Upper lobe of right lung (tissue), 1 donor: ENCODE measurements at regions not wholly inside any gene's neighbourhood (a gene's known extent, or its start where the extent isn't known, plus 50 kb on each side); places are given as distances from the start of the nearest gene placed in this dataset.

ENCODE experiments used
- ATAC-seq: fragments of 200-7000 bp; cut with Tn5 transposase; one replicate; pipeline ENCODE4 v1.9.1; 2020; ENCODE audit warnings: mild to moderate bottlenecking, moderate library complexity
- DNase-seq: peaks from one replicate; pipeline ENCODE4 v3.0.0-alpha.2; 2020
- H3K27ac ChIP-seq: fragments of 200-600 bp; one replicate; pipeline ENCODE4 v1.8.0; 2022
- H3K27me3 ChIP-seq: fragments of 200-600 bp; one replicate; pipeline ENCODE4 v1.8.0; 2022; ENCODE audit warnings: mild to moderate bottlenecking
- H3K36me3 ChIP-seq: fragments of 200-600 bp; one replicate; pipeline ENCODE4 v1.8.0; 2022
- H3K4me1 ChIP-seq: fragments of 200-600 bp; one replicate; pipeline ENCODE4 v1.8.0; 2022
- H3K4me3 ChIP-seq: fragments of 200-600 bp; one replicate; pipeline ENCODE4 v1.8.0; 2022; ENCODE audit warnings: mild to moderate bottlenecking
- H3K9me3 ChIP-seq: fragments of 200-600 bp; one replicate; pipeline ENCODE4 v1.8.0; 2022
- CTCF ChIP-seq: fragments of 200-600 bp; IDR thresholded peaks from one replicate; pipeline ENCODE4 v1.8.0; 2022; ENCODE audit warnings: antibody characterized with exemption
- intact Hi-C: fragments of 100-400 bp; cut with DNase I; formaldehyde crosslinking; loops from one replicate; pipeline ENCODE4 v1.11.0; 2022
- donor health status: DM: no; HTN: yes; CAD: no; lungs with severe emphysema.

- Histone ChIP-seq H3K36me3 (no peaks in the 10 kb centered on the region), H3K4me3 (no peak overlapping the region), H3K9me3 (no peaks in the 10 kb centered on the region), H3K27ac (no peak overlapping the region), H3K4me1 (no peaks in the 10 kb centered on the region), H3K27me3 (no peaks in the 10 kb centered on the region)
- intact Hi-C loops = no loop called here
- no peak for ATAC-seq
- DNase-seq = no peak
- TF ChIP-seq CTCF = no peak
These were observed 303.0 kb upstream of the PLD5 start for GRCh38 chr1:242827538-242827937.

- TF ChIP-seq CTCF = no peak
- Histone ChIP-seq H3K27me3 (no peaks in the 10 kb centered on the region), H3K27ac (no peak overlapping the region), H3K4me1 (no peaks in the 10 kb centered on the region), H3K4me3 (no peak overlapping the region), H3K9me3 (no peaks in the 10 kb centered on the region), H3K36me3 (no peaks in the 10 kb centered on the region)
- DNase-seq (no peak), ATAC-seq (no peak)
- intact Hi-C loops = no loop called here
These were observed 302.3 kb upstream of the PLD5 start for GRCh38 chr1:242826701-242827336.

- intact Hi-C loops = no loop called here
- Histone ChIP-seq H3K9me3 (no peaks in the 10 kb centered on the region), H3K27ac (no peak overlapping the region), H3K4me1 (no peaks in the 10 kb centered on the region), H3K4me3 (no peak overlapping the region), H3K27me3 (no peaks in the 10 kb centered on the region), H3K36me3 (no peaks in the 10 kb centered on the region)
- DNase-seq (no peak), ATAC-seq (no peak)
- no peak for TF ChIP-seq CTCF
These were observed 299.9 kb upstream of the PLD5 start for GRCh38 chr1:242824435-242824834.

- intact Hi-C loops = no loop called here
- Histone ChIP-seq H3K4me1 (no peaks in the 10 kb centered on the region), H3K27me3 (no peaks in the 10 kb centered on the region), H3K27ac (no peak overlapping the region), H3K4me3 (no peak overlapping the region), H3K9me3 (no peaks in the 10 kb centered on the region), H3K36me3 (no peaks in the 10 kb centered on the region)
- ATAC-seq = no peak
- DNase-seq = no peak
- no peak for TF ChIP-seq CTCF
These were observed 289.1 kb upstream of the PLD5 start for GRCh38 chr1:242813490-242814091.

- intact Hi-C loops = no loop called here
- no peak for DNase-seq
- no peak for ATAC-seq
- H3K27me3 ChIP-seq = no peaks in the 10 kb centered on the region
- H3K36me3 ChIP-seq = no peaks in the 10 kb centered on the region
- H3K27ac ChIP-seq = no peak overlapping the region
- TF ChIP-seq CTCF = no peak
- no peaks in the 10 kb centered on the region for H3K4me1 ChIP-seq
- H3K4me3 ChIP-seq = no peak overlapping the region
- H3K9me3 ChIP-seq = no peaks in the 10 kb centered on the region
These were observed 286.8 kb upstream of the PLD5 start for GRCh38 chr1:242811092-242811840.
